ENCODE measurements at regions not wholly inside any gene's neighbourhood (a gene's known extent, or its start where the extent isn't known, plus 50 kb on each side); places are given as distances from the start of the nearest gene placed in this dataset.

- ChIA-PET POLR2A (no interaction called here), CTCF (no interaction called here)
- Mint-ChIP-seq H3K4me1 (ENCODE audit: low read depth) (peaks cover 5% of the 10 kb centered on the region), H3K27ac (no peak overlapping the region), H3K9me3 (ENCODE audit: insufficient read depth) (no peaks in the 10 kb centered on the region), H3K4me3 (no peak overlapping the region), H3K36me3 (ENCODE audit: low read depth) (no peaks in the 10 kb centered on the region), H3K27me3 (ENCODE audit: low read depth) (peaks cover 4% of the 10 kb centered on the region)
- no peak for DNase-seq
- no peak for ATAC-seq
These were observed 195.9 kb upstream of the CST7 start for GRCh38 chr20:24753130-24753529.

- POLR2A ChIA-PET = no interaction called here
- Mint-ChIP-seq H3K4me3 (no peak overlapping the region), H3K4me1 (ENCODE audit: low read depth) (peaks cover 5% of the 10 kb centered on the region), H3K27me3 (ENCODE audit: low read depth) (peaks cover 9% of the 10 kb centered on the region), H3K9me3 (ENCODE audit: insufficient read depth) (no peaks in the 10 kb centered on the region), H3K36me3 (ENCODE audit: low read depth) (no peaks in the 10 kb centered on the region), H3K27ac (no peak overlapping the region)
- DNase-seq (no peak), ATAC-seq (no peak)
- CTCF ChIA-PET = no interaction called here
These were observed 194.4 kb upstream of the CST7 start for GRCh38 chr20:24754691-24755090.

- H3K27me3 Mint-ChIP-seq (ENCODE audit: low read depth) = peaks cover 14% of the 10 kb centered on the region
- no peak overlapping the region for H3K27ac Mint-ChIP-seq
- DNase-seq = no peak
- POLR2A ChIA-PET = no interaction called here
- H3K4me1 Mint-ChIP-seq (ENCODE audit: low read depth) = peaks cover 5% of the 10 kb centered on the region
- no peak for ATAC-seq
- H3K36me3 Mint-ChIP-seq (ENCODE audit: low read depth) = no peaks in the 10 kb centered on the region
- CTCF ChIA-PET = no interaction called here
- no peak overlapping the region for H3K4me3 Mint-ChIP-seq
- no peaks in the 10 kb centered on the region for H3K9me3 Mint-ChIP-seq (ENCODE audit: insufficient read depth)
These were observed 193.6 kb upstream of the CST7 start for GRCh38 chr20:24755411-24755922.

- Mint-ChIP-seq H3K36me3 (ENCODE audit: low read depth) (no peaks in the 10 kb centered on the region), H3K4me3 (no peak overlapping the region), H3K27me3 (ENCODE audit: low read depth) (peaks cover 14% of the 10 kb centered on the region), H3K27ac (no peak overlapping the region), H3K4me1 (ENCODE audit: low read depth) (peaks cover 5% of the 10 kb centered on the region), H3K9me3 (ENCODE audit: insufficient read depth) (no peaks in the 10 kb centered on the region)
- DNase-seq (no peak), ATAC-seq (no peak)
- CTCF ChIA-PET = no interaction called here
- POLR2A ChIA-PET = no interaction called here
These were observed 192.6 kb upstream of the CST7 start for GRCh38 chr20:24756292-24757025.

GRCh38 chr20:24761220-24762065, 187.6 kb upstream of the CST7 start:
- no peaks in the 10 kb centered on the region for H3K36me3 Mint-ChIP-seq (ENCODE audit: low read depth)
- H3K9me3 Mint-ChIP-seq (ENCODE audit: insufficient read depth) = no peaks in the 10 kb centered on the region
- no peaks in the 10 kb centered on the region for H3K4me1 Mint-ChIP-seq (ENCODE audit: low read depth)
- H3K4me3 Mint-ChIP-seq = no peak overlapping the region
- no peak overlapping the region for H3K27ac Mint-ChIP-seq
- H3K27me3 Mint-ChIP-seq (ENCODE audit: low read depth) = peaks cover 20% of the 10 kb centered on the region
- ChIA-PET CTCF (no interaction called here), POLR2A (no interaction called here)
- ATAC-seq = no peak
- DNase-seq = no peak

GRCh38 chr20:24762371-24762770, 186.7 kb upstream of the CST7 start:
- DNase-seq = no peak

GRCh38 chr20:24762791-24763350, 186.2 kb upstream of the CST7 start:
- H3K27ac Mint-ChIP-seq = no peak overlapping the region
- no peaks in the 10 kb centered on the region for H3K4me1 Mint-ChIP-seq (ENCODE audit: low read depth)
- peaks cover 20% of the 10 kb centered on the region for H3K27me3 Mint-ChIP-seq (ENCODE audit: low read depth)
- no peaks in the 10 kb centered on the region for H3K9me3 Mint-ChIP-seq (ENCODE audit: insufficient read depth)
- no peak for ATAC-seq
- POLR2A ChIA-PET = no interaction called here
- H3K36me3 Mint-ChIP-seq (ENCODE audit: low read depth) = no peaks in the 10 kb centered on the region
- DNase-seq = no peak
- H3K4me3 Mint-ChIP-seq = no peak overlapping the region
- CTCF ChIA-PET = no interaction called here

More at GRCh38 chr20:24762371-24762770, 186.7 kb upstream of the CST7 start:
- no peak for ATAC-seq
- Mint-ChIP-seq H3K36me3 (ENCODE audit: low read depth) (no peaks in the 10 kb centered on the region), H3K4me1 (ENCODE audit: low read depth) (no peaks in the 10 kb centered on the region), H3K9me3 (ENCODE audit: insufficient read depth) (no peaks in the 10 kb centered on the region), H3K27ac (no peak overlapping the region), H3K4me3 (no peak overlapping the region), H3K27me3 (ENCODE audit: low read depth) (peaks cover 20% of the 10 kb centered on the region)
- CTCF ChIA-PET = no interaction called here
- POLR2A ChIA-PET = no interaction called here

GRCh38 chr20:24763386-24764026, 185.6 kb upstream of the CST7 start:
- no peak overlapping the region for H3K27ac Mint-ChIP-seq
- POLR2A ChIA-PET = no interaction called here

GRCh38 chr20:24764027-24764793, 184.9 kb upstream of the CST7 start:
- H3K27ac Mint-ChIP-seq = no peak overlapping the region
- ATAC-seq (no peak), DNase-seq (no peak)
- ChIA-PET POLR2A (no interaction called here), CTCF (no interaction called here)
- no peaks in the 10 kb centered on the region for H3K4me1 Mint-ChIP-seq (ENCODE audit: low read depth)
- H3K36me3 Mint-ChIP-seq (ENCODE audit: low read depth) = no peaks in the 10 kb centered on the region
- no peaks in the 10 kb centered on the region for H3K9me3 Mint-ChIP-seq (ENCODE audit: insufficient read depth)
- peaks cover 16% of the 10 kb centered on the region for H3K27me3 Mint-ChIP-seq (ENCODE audit: low read depth)
- no peak overlapping the region for H3K4me3 Mint-ChIP-seq

More at GRCh38 chr20:24763386-24764026, 185.6 kb upstream of the CST7 start:
- DNase-seq = no peak
- Mint-ChIP-seq H3K9me3 (ENCODE audit: insufficient read depth) (no peaks in the 10 kb centered on the region), H3K4me3 (no peak overlapping the region), H3K27me3 (ENCODE audit: low read depth) (peaks cover 20% of the 10 kb centered on the region), H3K36me3 (ENCODE audit: low read depth) (no peaks in the 10 kb centered on the region), H3K4me1 (ENCODE audit: low read depth) (no peaks in the 10 kb centered on the region)
- ATAC-seq = no peak
- CTCF ChIA-PET = no interaction called here

- no peak overlapping the region for H3K27ac Mint-ChIP-seq
- peaks cover 13% of the 10 kb centered on the region for H3K27me3 Mint-ChIP-seq (ENCODE audit: low read depth)
- CTCF ChIA-PET = no interaction called here
- H3K36me3 Mint-ChIP-seq (ENCODE audit: low read depth) = no peaks in the 10 kb centered on the region
- DNase-seq = no peak
- no peaks in the 10 kb centered on the region for H3K9me3 Mint-ChIP-seq (ENCODE audit: insufficient read depth)
- no peak overlapping the region for H3K4me3 Mint-ChIP-seq
- no peak for ATAC-seq
- POLR2A ChIA-PET = no interaction called here
- no peaks in the 10 kb centered on the region for H3K4me1 Mint-ChIP-seq (ENCODE audit: low read depth)
These were observed 184.3 kb upstream of the CST7 start for GRCh38 chr20:24764794-24765202.

- Mint-ChIP-seq H3K9me3 (ENCODE audit: insufficient read depth) (no peaks in the 10 kb centered on the region), H3K27me3 (ENCODE audit: low read depth) (peaks cover 9% of the 10 kb centered on the region), H3K4me1 (ENCODE audit: low read depth) (no peaks in the 10 kb centered on the region), H3K4me3 (no peak overlapping the region), H3K27ac (no peak overlapping the region), H3K36me3 (ENCODE audit: low read depth) (no peaks in the 10 kb centered on the region)
- POLR2A ChIA-PET = no interaction called here
- ATAC-seq (no peak), DNase-seq (no peak)
- CTCF ChIA-PET = no interaction called here
These were observed 183.5 kb upstream of the CST7 start for GRCh38 chr20:24765316-24766142.

All from activated CD8-positive, alpha-beta T cell treated with anti-CD3 and anti-CD28 coated beads, Interleukin-2, amount 10 ng/mL, durations not matched to agents 7 days and 5 days (primary cell).